Panc1 (cell line): ENCODE measurements at regions not wholly inside any gene's neighbourhood (a gene's known extent, or its start where the extent isn't known, plus 50 kb on each side); places are given as distances from the start of the nearest gene placed in this dataset.

Experiments used
- ATAC-seq: fragments of 200-7000 bp; cut with Tn5 transposase; 2 replicates; pipeline ENCODE4 v1.9.1; 2020; ENCODE audit warnings: mild to moderate bottlenecking, moderate library complexity
- BruUV-seq: library from RNA; stranded (reverse); fragments of 400-500 nt; replicated peaks from 2 replicates; lab custom pipeline; 2021; lab: Mats Ljungman, UMichigan
- CTCF ChIA-PET: fragments of 300-600 bp; sonication (Branson Sonifier 250); formaldehyde crosslinking; loops from one replicate; lab custom pipeline; 2022; ENCODE audit warnings: antibody characterized with exemption; lab: Charles Lee
- POLR2A ChIA-PET: fragments of 300-600 bp; sonication (Branson Sonifier 250); formaldehyde crosslinking; loops from one replicate; lab custom pipeline; 2022; ENCODE audit warnings: antibody characterized with exemption; lab: Charles Lee
- DNase-seq: peaks from one replicate; pipeline ENCODE4 v3.0.0-alpha.2; 2010; ENCODE audit warnings: low read depth, low spot score
- H3K27ac ChIP-seq: 2 replicates; pipeline ENCODE4 v1.5.1; 2011; ENCODE audit warnings: mild to moderate bottlenecking, low read length, inconsistent platforms
- H3K27me3 ChIP-seq: fragments of 200-500 bp; sonication (Bioruptor generic); 2 replicates; pipeline ENCODE4 v1.6.0; 2014; ENCODE audit warnings: low read length, inconsistent platforms; ENCODE audit not compliant: control insufficient read depth, insufficient read depth
- H3K36me3 ChIP-seq: fragments of 200-500 bp; sonication (Bioruptor generic); 2 replicates; pipeline ENCODE4 v1.5.1; 2014; ENCODE audit warnings: inconsistent platforms, mild to moderate bottlenecking, low read length, moderate library complexity; ENCODE audit not compliant: control insufficient read depth, insufficient read depth
- H3K4me1 ChIP-seq: 2 replicates; pipeline ENCODE4 v1.5.1; 2011; ENCODE audit warnings: inconsistent platforms, mild to moderate bottlenecking, low read length, moderate library complexity; ENCODE audit not compliant: control insufficient read depth, insufficient read depth
- H3K4me3 ChIP-seq, 2 experiments: 2 replicates each; pipeline ENCODE4 v1.5.1; 2011 to 2012; ENCODE audit warnings: low read depth in 2 of 2, low read length in 2 of 2, mild to moderate bottlenecking in 2 of 2, inconsistent platforms in 1 of 2, moderate library complexity in 1 of 2
- H3K9me3 ChIP-seq: fragments of 200-500 bp; sonication (Bioruptor generic); 2 replicates; pipeline ENCODE4 v1.5.1; 2014; ENCODE audit warnings: low read depth, mild to moderate bottlenecking, inconsistent platforms, low read length, moderate library complexity; ENCODE audit not compliant: control insufficient read depth, insufficient read depth
- POLR2AphosphoS5 ChIP-seq: IDR thresholded peaks from 2 replicates; pipeline ENCODE4 v1.6.1; 2012; ENCODE audit warnings: mild to moderate bottlenecking, low read depth, low read length, moderate library complexity
- SIN3A ChIP-seq: IDR thresholded peaks from 2 replicates; pipeline ENCODE4 v1.6.1; 2012; ENCODE audit warnings: low read depth, mild to moderate bottlenecking, low read length, moderate library complexity, borderline replicate concordance; ENCODE audit not compliant: insufficient read depth
- TCF7L2 ChIP-seq: IDR thresholded peaks from 2 replicates; pipeline ENCODE4 v1.6.1; 2011; ENCODE audit warnings: mild to moderate bottlenecking, low read depth, low read length, inconsistent platforms
- in situ Hi-C: cut with HindIII; loops from 2 replicates; pipeline ENCODE4 v1.10.0; 2016; ENCODE audit warnings: low sequenced_read_pairs, low pct_unique_long_range_greater_than_20kb
- intact Hi-C: fragments of 100-400 bp; cut with micrococcal nuclease; formaldehyde crosslinking; loops from one replicate; pipeline ENCODE4 v1.10.0; 2022; ENCODE audit not compliant: unreplicated experiment
- TF ChIP-seq, protein P1 (sequence below): fragments of 450-650 bp; IDR thresholded peaks from 2 replicates; pipeline ENCODE4 v1.5.1; 2017; ENCODE audit warnings: mild to moderate bottlenecking
- TF ChIP-seq, protein P2 (sequence below), 2 experiments: IDR thresholded peaks; 2 replicates each; pipeline ENCODE4 v1.6.1; 2011 to 2012; ENCODE audit warnings: low read depth in 2 of 2, control low read depth in 1 of 2, low read length in 1 of 2, mild to moderate bottlenecking in 1 of 2, moderate library complexity in 1 of 2; ENCODE audit not compliant: insufficient read depth in 1 of 2

DNA sequence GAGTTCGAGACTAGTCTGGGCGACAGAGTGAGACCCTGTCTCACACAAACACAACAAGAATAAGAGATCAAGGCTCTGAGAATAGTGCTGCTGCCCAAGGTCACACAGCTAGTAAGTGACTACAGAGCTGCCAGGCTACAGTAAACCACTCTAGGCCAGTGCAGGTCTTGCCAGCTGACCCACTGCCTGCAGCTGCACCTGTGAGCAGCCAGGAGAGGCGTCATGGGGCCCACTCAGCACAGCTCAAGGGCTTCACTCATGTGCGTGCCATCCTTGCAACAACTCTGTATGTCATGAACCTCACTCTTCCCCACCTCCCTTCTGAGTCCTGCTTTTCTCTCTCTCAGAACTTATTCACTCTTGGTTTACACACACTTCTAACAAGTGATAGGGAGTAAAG lies 176.7 kb downstream of the SMAD6 start:
- no peaks in the 10 kb centered on the region for H3K36me3 ChIP-seq
- peaks cover 86% of the 10 kb centered on the region for H3K4me1 ChIP-seq
- DNase-seq (no peak), ATAC-seq (0 out of 2 replicates have a peak, but pooled peaks have one; percentile 11)
- no peaks in the 10 kb centered on the region for H3K9me3 ChIP-seq
- BruUV-seq = no TSS peak
- no peak overlapping the region for H3K4me3 ChIP-seq
- TF ChIP-seq POLR2AphosphoS5 (no peak), SIN3A (no peak), TCF7L2 (no peak; the same call in 1 of the 2 replicates)
- TF ChIP-seq, protein P1, sequence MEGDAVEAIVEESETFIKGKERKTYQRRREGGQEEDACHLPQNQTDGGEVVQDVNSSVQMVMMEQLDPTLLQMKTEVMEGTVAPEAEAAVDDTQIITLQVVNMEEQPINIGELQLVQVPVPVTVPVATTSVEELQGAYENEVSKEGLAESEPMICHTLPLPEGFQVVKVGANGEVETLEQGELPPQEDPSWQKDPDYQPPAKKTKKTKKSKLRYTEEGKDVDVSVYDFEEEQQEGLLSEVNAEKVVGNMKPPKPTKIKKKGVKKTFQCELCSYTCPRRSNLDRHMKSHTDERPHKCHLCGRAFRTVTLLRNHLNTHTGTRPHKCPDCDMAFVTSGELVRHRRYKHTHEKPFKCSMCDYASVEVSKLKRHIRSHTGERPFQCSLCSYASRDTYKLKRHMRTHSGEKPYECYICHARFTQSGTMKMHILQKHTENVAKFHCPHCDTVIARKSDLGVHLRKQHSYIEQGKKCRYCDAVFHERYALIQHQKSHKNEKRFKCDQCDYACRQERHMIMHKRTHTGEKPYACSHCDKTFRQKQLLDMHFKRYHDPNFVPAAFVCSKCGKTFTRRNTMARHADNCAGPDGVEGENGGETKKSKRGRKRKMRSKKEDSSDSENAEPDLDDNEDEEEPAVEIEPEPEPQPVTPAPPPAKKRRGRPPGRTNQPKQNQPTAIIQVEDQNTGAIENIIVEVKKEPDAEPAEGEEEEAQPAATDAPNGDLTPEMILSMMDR = no peak
- TF ChIP-seq, protein P2, sequence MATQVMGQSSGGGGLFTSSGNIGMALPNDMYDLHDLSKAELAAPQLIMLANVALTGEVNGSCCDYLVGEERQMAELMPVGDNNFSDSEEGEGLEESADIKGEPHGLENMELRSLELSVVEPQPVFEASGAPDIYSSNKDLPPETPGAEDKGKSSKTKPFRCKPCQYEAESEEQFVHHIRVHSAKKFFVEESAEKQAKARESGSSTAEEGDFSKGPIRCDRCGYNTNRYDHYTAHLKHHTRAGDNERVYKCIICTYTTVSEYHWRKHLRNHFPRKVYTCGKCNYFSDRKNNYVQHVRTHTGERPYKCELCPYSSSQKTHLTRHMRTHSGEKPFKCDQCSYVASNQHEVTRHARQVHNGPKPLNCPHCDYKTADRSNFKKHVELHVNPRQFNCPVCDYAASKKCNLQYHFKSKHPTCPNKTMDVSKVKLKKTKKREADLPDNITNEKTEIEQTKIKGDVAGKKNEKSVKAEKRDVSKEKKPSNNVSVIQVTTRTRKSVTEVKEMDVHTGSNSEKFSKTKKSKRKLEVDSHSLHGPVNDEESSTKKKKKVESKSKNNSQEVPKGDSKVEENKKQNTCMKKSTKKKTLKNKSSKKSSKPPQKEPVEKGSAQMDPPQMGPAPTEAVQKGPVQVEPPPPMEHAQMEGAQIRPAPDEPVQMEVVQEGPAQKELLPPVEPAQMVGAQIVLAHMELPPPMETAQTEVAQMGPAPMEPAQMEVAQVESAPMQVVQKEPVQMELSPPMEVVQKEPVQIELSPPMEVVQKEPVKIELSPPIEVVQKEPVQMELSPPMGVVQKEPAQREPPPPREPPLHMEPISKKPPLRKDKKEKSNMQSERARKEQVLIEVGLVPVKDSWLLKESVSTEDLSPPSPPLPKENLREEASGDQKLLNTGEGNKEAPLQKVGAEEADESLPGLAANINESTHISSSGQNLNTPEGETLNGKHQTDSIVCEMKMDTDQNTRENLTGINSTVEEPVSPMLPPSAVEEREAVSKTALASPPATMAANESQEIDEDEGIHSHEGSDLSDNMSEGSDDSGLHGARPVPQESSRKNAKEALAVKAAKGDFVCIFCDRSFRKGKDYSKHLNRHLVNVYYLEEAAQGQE (IDR thresholded peaks at IDR 0.05; ENCODE audit: insufficient read depth in 1 of 2, low read depth in 2 of 2, low read length in 1 of 2) = no peak
- intact Hi-C loops (no loop called here), in situ Hi-C loops (no loop called here)
- H3K27me3 ChIP-seq = no peaks in the 10 kb centered on the region
- ChIA-PET POLR2A (no interaction called here), CTCF (interaction anchor here (0.6 kb wide), 1 partner anchor 443 kb away, joined by 4 read pairs; no protein-coding TSS in a partner anchor)
- peak overlapping the region; percentile 98 for H3K27ac ChIP-seq

DNA sequence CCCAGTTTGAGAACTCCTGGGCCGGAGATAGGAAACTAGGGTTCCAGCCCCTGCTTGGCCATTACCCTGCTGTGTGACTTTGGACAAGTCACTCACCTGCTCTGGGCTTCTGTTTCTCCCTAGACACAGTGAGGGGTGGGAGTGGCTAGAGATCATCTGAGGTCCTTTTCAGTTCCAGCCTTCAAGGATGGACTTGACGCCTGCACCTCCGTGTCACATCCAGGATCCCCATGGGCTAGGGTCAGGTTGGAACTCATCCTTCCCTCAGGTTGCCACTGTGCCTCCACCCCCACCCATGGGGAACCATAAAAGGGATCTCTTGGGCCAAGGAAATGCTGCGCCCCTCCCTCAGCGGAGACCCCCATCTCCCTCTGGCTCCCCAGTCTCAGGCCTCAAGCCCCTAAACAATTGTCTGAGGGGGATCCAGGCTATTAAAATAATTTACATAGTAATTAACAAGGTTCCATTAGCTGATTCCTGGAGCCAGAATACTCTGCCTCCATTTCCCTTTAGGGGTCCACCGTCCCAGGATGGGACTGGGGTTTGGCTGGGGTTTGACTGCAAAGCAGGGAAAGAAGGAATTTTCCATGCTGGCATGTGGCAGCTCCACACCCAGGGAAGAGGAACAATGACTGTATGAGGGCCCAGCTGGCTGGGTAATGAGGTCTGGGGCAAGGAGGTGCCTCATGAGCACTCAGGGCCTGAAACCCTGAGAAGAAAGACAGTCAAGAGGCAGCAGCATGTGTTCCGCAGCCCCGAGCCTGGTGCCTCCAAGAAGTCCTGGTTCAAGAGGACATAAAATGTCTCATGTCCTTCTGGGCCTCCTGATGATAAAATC lies 177.7 kb downstream of the SMAD6 start:
- no peaks in the 10 kb centered on the region for H3K27me3 ChIP-seq
- BruUV-seq = no TSS peak
- ChIA-PET CTCF (interaction anchor here (0.6 kb wide), 2 partner anchors 86 to 1088 kb away, joined by 3 to 4 read pairs; no protein-coding TSS in a partner anchor), POLR2A (no interaction called here)
- H3K9me3 ChIP-seq = no peaks in the 10 kb centered on the region
- intact Hi-C loops = loop anchor here (5.0 kb wide), 1 partner anchor 53 kb away; no protein-coding TSS in a partner anchor
- no peak for ATAC-seq
- H3K36me3 ChIP-seq = no peaks in the 10 kb centered on the region
- peak overlapping the region; percentile 98 for H3K27ac ChIP-seq
- TF ChIP-seq SIN3A (no peak), POLR2AphosphoS5 (no peak), TCF7L2 (no peak)
- TF ChIP-seq, protein P1 = no peak
- TF ChIP-seq, protein P2 (IDR thresholded peaks at IDR 0.05; ENCODE audit: insufficient read depth in 1 of 2, low read depth in 2 of 2, low read length in 1 of 2) = no peak
- no peak overlapping the region for H3K4me3 ChIP-seq
- no peak for DNase-seq
- H3K4me1 ChIP-seq = peaks cover 87% of the 10 kb centered on the region
- in situ Hi-C loops = no loop called here
